ENCODE measurements at regions not wholly inside any gene's neighbourhood (a gene's known extent, or its start where the extent isn't known, plus 50 kb on each side); places are given as distances from the start of the nearest gene placed in this dataset.

- intact Hi-C loops (cut with DNase I) = no loop called here
- DNase-seq (ENCODE audit: missing footprints) (no peak), ATAC-seq (no peak)
Observed at GRCh38 chr5:158534203-158534602, 565.5 kb downstream of the EBF1 start.

GRCh38 chr5:158532739-158533138, 567.0 kb downstream of the EBF1 start:
- intact Hi-C loops (cut with DNase I) = no loop called here

GRCh38 chr5:158531860-158532259, 567.9 kb downstream of the EBF1 start:
- ATAC-seq (no peak), DNase-seq (ENCODE audit: missing footprints) (no peak)
- intact Hi-C loops (cut with DNase I) = no loop called here

More at GRCh38 chr5:158532739-158533138, 567.0 kb downstream of the EBF1 start:
- DNase-seq (ENCODE audit: missing footprints) (no peak), ATAC-seq (no peak)

GRCh38 chr5:158530115-158530514, 569.6 kb downstream of the EBF1 start:
- DNase-seq (ENCODE audit: missing footprints) (no peak), ATAC-seq (no peak)
- intact Hi-C loops (cut with DNase I) = no loop called here

GRCh38 chr5:158529454-158529853, 570.3 kb downstream of the EBF1 start:
- ATAC-seq = no peak
- intact Hi-C loops (cut with DNase I) = no loop called here

GRCh38 chr5:158525663-158526062, 574.1 kb downstream of the EBF1 start:
- DNase-seq (ENCODE audit: missing footprints) (no peak), ATAC-seq (no peak)
- intact Hi-C loops (cut with DNase I) = no loop called here

More at GRCh38 chr5:158529454-158529853, 570.3 kb downstream of the EBF1 start:
- DNase-seq (ENCODE audit: missing footprints) = no peak

- DNase-seq (ENCODE audit: missing footprints) = no peak
- intact Hi-C loops (cut with DNase I) = no loop called here
- no peak for ATAC-seq
Observed at GRCh38 chr5:158524070-158524469, 575.6 kb downstream of the EBF1 start.

GRCh38 chr5:158522776-158523175, 576.9 kb downstream of the EBF1 start:
- ATAC-seq (peak; percentile 89), DNase-seq (ENCODE audit: missing footprints) (no peak)
- intact Hi-C loops (cut with DNase I) = no loop called here

- ATAC-seq = no peak
- intact Hi-C loops (cut with DNase I) = no loop called here
- no peak for DNase-seq (ENCODE audit: missing footprints)
Observed at GRCh38 chr5:158521995-158522394, 577.7 kb downstream of the EBF1 start.

- intact Hi-C loops (cut with DNase I) = no loop called here
- ATAC-seq = no peak
- no peak for DNase-seq (ENCODE audit: missing footprints)
Observed at GRCh38 chr5:158519433-158520021, 580.2 kb downstream of the EBF1 start.

GRCh38 chr5:158516521-158516920, 583.2 kb downstream of the EBF1 start:
- intact Hi-C loops (cut with DNase I) = no loop called here
- DNase-seq (ENCODE audit: missing footprints) (no peak), ATAC-seq (no peak)

GRCh38 chr5:158514986-158515359, 584.7 kb downstream of the EBF1 start:
- DNase-seq (ENCODE audit: missing footprints) (no peak), ATAC-seq (no peak)
- intact Hi-C loops (cut with DNase I) = no loop called here

- no peak for ATAC-seq
- DNase-seq (ENCODE audit: missing footprints) = no peak
- intact Hi-C loops (cut with DNase I) = no loop called here
Observed at GRCh38 chr5:158514319-158514985, 585.3 kb downstream of the EBF1 start.

GRCh38 chr5:158513490-158514318, 586.0 kb downstream of the EBF1 start:
- DNase-seq (ENCODE audit: missing footprints) (no peak), ATAC-seq (no peak)
- intact Hi-C loops (cut with DNase I) = no loop called here

- intact Hi-C loops (cut with DNase I) = no loop called here
- DNase-seq (ENCODE audit: missing footprints) (no peak), ATAC-seq (no peak)
Observed at GRCh38 chr5:158511454-158511853, 588.3 kb downstream of the EBF1 start.

GRCh38 chr5:158510479-158510878, 589.2 kb downstream of the EBF1 start:
- DNase-seq (ENCODE audit: missing footprints) (no peak), ATAC-seq (no peak)
- intact Hi-C loops (cut with DNase I) = no loop called here

GRCh38 chr5:158506648-158507047, 593.1 kb downstream of the EBF1 start:
- DNase-seq (ENCODE audit: missing footprints) = no peak
- ATAC-seq = no peak
- intact Hi-C loops (cut with DNase I) = no loop called here

- ATAC-seq (no peak), DNase-seq (ENCODE audit: missing footprints) (no peak)
- intact Hi-C loops (cut with DNase I) = no loop called here
Observed at GRCh38 chr5:158502686-158503085, 597.0 kb downstream of the EBF1 start.

GRCh38 chr5:158499892-158500418, 599.8 kb downstream of the EBF1 start:
- intact Hi-C loops (cut with DNase I) = no loop called here
- DNase-seq (ENCODE audit: missing footprints) (no peak), ATAC-seq (no peak)

All from Right ventricle myocardium inferior (tissue), 1 donor.